Mesendoderm (in vitro differentiated cells): ENCODE measurements at regions not wholly inside any gene's neighbourhood (a gene's known extent, or its start where the extent isn't known, plus 50 kb on each side); places are given as distances from the start of the nearest gene placed in this dataset.

Source experiments
- DNase-seq: peaks from one replicate; pipeline ENCODE4 v3.0.0; 2013
- H2AK5ac ChIP-seq: 2 replicates; pipeline ENCODE4 v1.6.1; 2013; ENCODE audit warnings: low read length, inconsistent platforms
- H2BK120ac ChIP-seq: 2 replicates; pipeline ENCODE4 v1.6.1; 2013; ENCODE audit warnings: low read depth, mild to moderate bottlenecking, low read length, moderate library complexity, mixed read lengths
- H2BK15ac ChIP-seq: replicated peaks from 2 replicates; pipeline ENCODE4 v1.6.1; 2013; ENCODE audit warnings: low read depth, mild to moderate bottlenecking, moderate library complexity
- H2BK5ac ChIP-seq: 2 replicates; pipeline ENCODE4 v1.6.1; 2013; ENCODE audit warnings: low read length, inconsistent platforms
- H3K18ac ChIP-seq: 2 replicates; pipeline ENCODE4 v1.6.1; 2013; ENCODE audit warnings: mild to moderate bottlenecking, low read length, mixed read lengths
- H3K23ac ChIP-seq: one replicate; pipeline ENCODE4 v1.6.1; 2013; ENCODE audit warnings: low read length
- H3K27ac ChIP-seq: 2 replicates; pipeline ENCODE4 v1.5.1; 2013; ENCODE audit warnings: low read depth, mild to moderate bottlenecking, inconsistent platforms, low read length, moderate library complexity
- H3K27me3 ChIP-seq: 2 replicates; pipeline ENCODE4 v1.6.1; 2013; ENCODE audit warnings: low read length, control low read depth, mild to moderate bottlenecking, inconsistent platforms; ENCODE audit not compliant: insufficient read depth, poor library complexity
- H3K36me3 ChIP-seq: 2 replicates; pipeline ENCODE4 v1.6.1; 2013; ENCODE audit warnings: low read length, inconsistent platforms; ENCODE audit not compliant: control insufficient read depth, insufficient read depth
- H3K4ac ChIP-seq: one replicate; pipeline ENCODE4 v1.6.1; 2013; ENCODE audit warnings: low read depth, mild to moderate bottlenecking, low read length, moderate library complexity
- H3K4me1 ChIP-seq: 2 replicates; pipeline ENCODE4 v1.6.1; 2013; ENCODE audit warnings: low read depth, low read length, inconsistent platforms; ENCODE audit not compliant: control insufficient read depth
- H3K4me2 ChIP-seq: 2 replicates; pipeline ENCODE4 v1.6.1; 2013; ENCODE audit warnings: low read length
- H3K4me3 ChIP-seq: 2 replicates; pipeline ENCODE4 v1.5.1; 2013; ENCODE audit warnings: mild to moderate bottlenecking, low read length
- H3K56ac ChIP-seq: one replicate; pipeline ENCODE4 v1.6.1; 2013; ENCODE audit warnings: low read length
- H3K79me1 ChIP-seq: 2 replicates; pipeline ENCODE4 v1.6.1; 2013; ENCODE audit warnings: low read length, inconsistent platforms
- H3K79me2 ChIP-seq: 2 replicates; pipeline ENCODE4 v1.6.1; 2013; ENCODE audit warnings: mild to moderate bottlenecking, low read length; ENCODE audit not compliant: control insufficient read depth, insufficient read depth
- H3K9ac ChIP-seq: 2 replicates; pipeline ENCODE4 v1.6.1; 2013; ENCODE audit warnings: low read length, inconsistent platforms
- H4K5ac ChIP-seq: one replicate; pipeline ENCODE4 v1.6.1; 2013; ENCODE audit warnings: low read length
- H4K8ac ChIP-seq: one replicate; pipeline ENCODE4 v1.6.1; 2013; ENCODE audit warnings: low read depth, mild to moderate bottlenecking, control low read depth, low read length, moderate library complexity
- WGBS: extraction: QIAGEN DNeasy Blood & Tissue Kit; methylation state at CpG from one replicate; pipeline ENCODE4 v1.1.7; 2013; ENCODE audit warnings: low lambda C conversion rate, missing lambda C conversion rate; ENCODE audit not compliant: insufficient coverage; ENCODE audit errors: extremely low coverage; 5-methylcytosine and 5-hydroxymethylcytosine counted together

DNA sequence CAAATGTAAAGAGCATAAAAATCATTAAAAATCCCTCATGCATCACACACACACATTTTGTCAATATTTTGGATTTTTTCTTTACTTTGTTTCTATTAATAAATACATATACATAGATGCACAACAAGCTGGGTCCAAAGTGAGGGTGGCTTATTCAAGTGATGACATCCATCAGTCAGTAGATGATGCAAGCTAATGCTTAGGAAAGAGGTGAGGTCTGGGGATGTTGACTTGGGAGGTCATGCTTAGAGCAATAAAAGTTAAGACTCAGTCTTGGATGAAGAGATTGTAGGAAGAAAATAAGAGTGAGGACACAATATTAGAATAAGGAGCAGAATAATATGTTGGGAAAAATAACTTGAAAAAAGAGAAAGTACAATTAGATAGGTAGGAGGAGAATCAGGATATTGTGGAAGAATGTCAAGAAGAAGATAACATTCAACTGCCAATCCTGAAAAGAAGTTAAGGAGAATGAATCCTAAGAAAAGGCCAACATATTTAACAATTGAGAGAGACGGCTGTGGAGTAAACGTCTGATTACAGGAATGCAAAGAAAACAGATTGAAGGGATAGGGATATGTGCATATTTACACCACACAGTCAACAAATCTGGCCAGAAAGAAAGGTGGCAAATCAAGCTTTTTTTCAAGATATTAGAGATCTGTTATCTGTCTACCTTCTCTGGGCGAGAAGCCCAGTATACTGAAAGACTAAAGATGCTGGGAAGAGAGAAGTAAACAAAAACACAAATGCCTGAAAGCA lies 111.0 kb upstream of the TJP1 start:
- H3K56ac ChIP-seq = no peak overlapping the region

DNA sequence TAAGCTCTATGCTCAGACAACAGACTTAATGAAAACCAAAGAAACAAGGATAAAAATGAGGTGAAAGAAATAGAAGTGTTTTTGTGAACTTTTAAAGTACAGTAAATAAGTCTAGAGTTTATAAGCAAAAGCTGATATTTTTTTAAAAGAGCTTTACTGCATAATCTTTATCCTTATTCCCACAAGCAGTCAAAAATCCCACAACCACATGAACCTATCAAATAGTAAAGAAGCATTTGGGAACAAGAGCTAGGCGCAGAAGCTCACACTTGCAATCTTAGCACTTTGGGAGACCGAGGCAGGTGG lies 103.8 kb upstream of the TJP1 start:
- no peak overlapping the region for H3K4me3 ChIP-seq
- H3K4me1 ChIP-seq = peaks cover 9% of the 10 kb centered on the region
- no peak for DNase-seq
- no peaks in the 10 kb centered on the region for H3K36me3 ChIP-seq
- no peaks in the 10 kb centered on the region for H3K79me2 ChIP-seq
- no peak overlapping the region for H2AK5ac ChIP-seq
- no peak overlapping the region for H3K18ac ChIP-seq
- no peak overlapping the region for H4K5ac ChIP-seq
- H2BK5ac ChIP-seq = no peak overlapping the region
- H3K9ac ChIP-seq = no peak overlapping the region
- no peak overlapping the region for H3K4ac ChIP-seq
- no peaks in the 10 kb centered on the region for H3K79me1 ChIP-seq
- no peak overlapping the region for H3K4me2 ChIP-seq
- H3K27ac ChIP-seq = no peak overlapping the region
- H3K56ac ChIP-seq = no peak overlapping the region
- H4K8ac ChIP-seq = no peak overlapping the region
- no peak overlapping the region for H2BK15ac ChIP-seq
- no peaks in the 10 kb centered on the region for H3K27me3 ChIP-seq
- H2BK120ac ChIP-seq = no peak overlapping the region
- H3K23ac ChIP-seq = no peak overlapping the region
- no CpG with 5 or more reads among the region's 2 CpGs for WGBS

More for the DNA sequence above, 111.0 kb upstream of the TJP1 start:
- H3K27me3 ChIP-seq = no peaks in the 10 kb centered on the region
- no peak overlapping the region for H3K23ac ChIP-seq
- no peak overlapping the region for H2BK15ac ChIP-seq
- H3K4me2 ChIP-seq = no peak overlapping the region
- no CpG with 5 or more reads among the region's 3 CpGs for WGBS
- H3K4ac ChIP-seq = no peak overlapping the region
- H2BK120ac ChIP-seq = no peak overlapping the region
- no peaks in the 10 kb centered on the region for H3K36me3 ChIP-seq
- no peak overlapping the region for H3K18ac ChIP-seq
- H3K4me3 ChIP-seq = no peak overlapping the region
- no peak overlapping the region for H4K8ac ChIP-seq
- no peak overlapping the region for H2AK5ac ChIP-seq
- no peak overlapping the region for H3K9ac ChIP-seq
- no peak overlapping the region for H4K5ac ChIP-seq
- H3K79me1 ChIP-seq = no peaks in the 10 kb centered on the region
- DNase-seq = no peak
- no peak overlapping the region for H2BK5ac ChIP-seq
- H3K4me1 ChIP-seq = peaks cover 4% of the 10 kb centered on the region
- no peaks in the 10 kb centered on the region for H3K79me2 ChIP-seq
- H3K27ac ChIP-seq = no peak overlapping the region

- H3K9ac ChIP-seq = peak overlapping the region; percentile 22
- H3K4ac ChIP-seq = peak overlapping the region; percentile 57
- H3K18ac ChIP-seq = peak overlapping the region; percentile 28
- no peaks in the 10 kb centered on the region for H3K36me3 ChIP-seq
- no CpG with 5 or more reads among the region's 5 CpGs for WGBS
- H2BK15ac ChIP-seq = peak overlapping the region; percentile 1
- H3K4me1 ChIP-seq = peaks cover 13% of the 10 kb centered on the region
- H3K56ac ChIP-seq = peak overlapping the region; percentile 73
- H3K4me3 ChIP-seq = no peak overlapping the region
- H3K79me1 ChIP-seq = no peaks in the 10 kb centered on the region
- peak overlapping the region; percentile 79 for H3K27ac ChIP-seq
- H4K5ac ChIP-seq = peak overlapping the region; percentile 52
- peak; percentile 94 for DNase-seq
- H3K27me3 ChIP-seq = no peaks in the 10 kb centered on the region
- no peak overlapping the region for H2BK120ac ChIP-seq
- H3K4me2 ChIP-seq = no peak overlapping the region
- H2AK5ac ChIP-seq = peak overlapping the region; percentile 90
- H3K79me2 ChIP-seq = no peaks in the 10 kb centered on the region
- H4K8ac ChIP-seq = no peak overlapping the region
- H2BK5ac ChIP-seq = peak overlapping the region; percentile 86
- H3K23ac ChIP-seq = no peak overlapping the region
These were observed 103.2 kb upstream of the TJP1 start for GRCh38 chr15:29925227-29926082.

GRCh38 chr15:29924750-29925149 lies 102.5 kb upstream of the TJP1 start:
- Histone ChIP-seq H3K4me3 (no peak overlapping the region), H3K18ac (peak overlapping the region; percentile 28), H3K4ac (peak overlapping the region; percentile 57), H3K79me1 (no peaks in the 10 kb centered on the region), H3K4me2 (no peak overlapping the region), H2BK5ac (peak overlapping the region; percentile 91), H2BK120ac (no peak overlapping the region), H3K27me3 (no peaks in the 10 kb centered on the region), H4K5ac (no peak overlapping the region), H3K27ac (peak overlapping the region; percentile 79), H3K36me3 (no peaks in the 10 kb centered on the region), H3K4me1 (peaks cover 13% of the 10 kb centered on the region), H3K56ac (peak overlapping the region; percentile 75), H3K23ac (no peak overlapping the region), H3K79me2 (no peaks in the 10 kb centered on the region), H3K9ac (no peak overlapping the region), H2AK5ac (no peak overlapping the region), H2BK15ac (peak overlapping the region; percentile 1), H4K8ac (no peak overlapping the region)
- WGBS = no CpG with 5 or more reads among the region's 4 CpGs
- peak; percentile 100 for DNase-seq

DNA sequence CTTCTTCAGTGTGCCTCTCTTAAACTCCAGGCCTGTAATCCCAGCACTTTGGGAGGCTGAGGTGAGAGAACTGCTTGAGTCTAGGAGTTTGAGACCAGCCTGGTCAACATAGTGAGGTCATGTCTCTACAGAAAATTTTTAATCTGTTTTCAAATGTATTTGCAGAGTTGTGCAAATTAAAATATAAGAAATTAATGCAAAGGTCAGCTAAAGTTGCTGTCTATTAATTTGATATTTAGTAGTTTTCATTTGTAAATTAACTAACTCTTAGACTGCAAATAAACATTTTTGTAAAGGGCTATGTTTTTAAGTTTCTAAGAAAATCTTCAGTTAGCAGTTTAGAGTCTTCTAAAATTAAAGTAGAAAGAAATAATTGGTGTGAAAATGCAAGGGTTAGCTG lies 99.9 kb upstream of the TJP1 start:
- H2BK120ac ChIP-seq = no peak overlapping the region
- H3K23ac ChIP-seq = no peak overlapping the region
- no peaks in the 10 kb centered on the region for H3K79me2 ChIP-seq
- no peak overlapping the region for H3K18ac ChIP-seq
- H3K79me1 ChIP-seq = no peaks in the 10 kb centered on the region
- H3K4me1 ChIP-seq = peaks cover 13% of the 10 kb centered on the region
- no peak overlapping the region for H3K4me3 ChIP-seq
- DNase-seq = no peak
- H4K5ac ChIP-seq = no peak overlapping the region
- no peak overlapping the region for H3K56ac ChIP-seq
- peak overlapping the region; percentile 85 for H3K4ac ChIP-seq
- H2BK15ac ChIP-seq = no peak overlapping the region
- no peaks in the 10 kb centered on the region for H3K27me3 ChIP-seq
- H2AK5ac ChIP-seq = no peak overlapping the region
- no peak overlapping the region for H3K4me2 ChIP-seq
- H2BK5ac ChIP-seq = no peak overlapping the region
- peak overlapping the region; percentile 42 for H3K27ac ChIP-seq
- no peak overlapping the region for H4K8ac ChIP-seq
- no peak overlapping the region for H3K9ac ChIP-seq
- no peaks in the 10 kb centered on the region for H3K36me3 ChIP-seq
